ENCODE measurements at regions not wholly inside any gene's neighbourhood (a gene's known extent, or its start where the extent isn't known, plus 50 kb on each side); places are given as distances from the start of the nearest gene placed in this dataset.

GRCh38 chr6:130676773-130677144, 150.4 kb upstream of the SMLR1 start:
- TF ChIP-seq, protein P1, sequence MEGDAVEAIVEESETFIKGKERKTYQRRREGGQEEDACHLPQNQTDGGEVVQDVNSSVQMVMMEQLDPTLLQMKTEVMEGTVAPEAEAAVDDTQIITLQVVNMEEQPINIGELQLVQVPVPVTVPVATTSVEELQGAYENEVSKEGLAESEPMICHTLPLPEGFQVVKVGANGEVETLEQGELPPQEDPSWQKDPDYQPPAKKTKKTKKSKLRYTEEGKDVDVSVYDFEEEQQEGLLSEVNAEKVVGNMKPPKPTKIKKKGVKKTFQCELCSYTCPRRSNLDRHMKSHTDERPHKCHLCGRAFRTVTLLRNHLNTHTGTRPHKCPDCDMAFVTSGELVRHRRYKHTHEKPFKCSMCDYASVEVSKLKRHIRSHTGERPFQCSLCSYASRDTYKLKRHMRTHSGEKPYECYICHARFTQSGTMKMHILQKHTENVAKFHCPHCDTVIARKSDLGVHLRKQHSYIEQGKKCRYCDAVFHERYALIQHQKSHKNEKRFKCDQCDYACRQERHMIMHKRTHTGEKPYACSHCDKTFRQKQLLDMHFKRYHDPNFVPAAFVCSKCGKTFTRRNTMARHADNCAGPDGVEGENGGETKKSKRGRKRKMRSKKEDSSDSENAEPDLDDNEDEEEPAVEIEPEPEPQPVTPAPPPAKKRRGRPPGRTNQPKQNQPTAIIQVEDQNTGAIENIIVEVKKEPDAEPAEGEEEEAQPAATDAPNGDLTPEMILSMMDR (conservative IDR thresholded peaks at IDR 0.05), result no peak
- no peak for TF ChIP-seq EZH2 (IDR thresholded peaks at IDR 0.05; ENCODE audit: low read depth)

All from PC-9 (cell line).